NCI-H2227 (cell line): ENCODE measurements at regions not wholly inside any gene's neighbourhood (a gene's known extent, or its start where the extent isn't known, plus 50 kb on each side); places are given as distances from the start of the nearest gene placed in this dataset.

Source experiments
- DNase-seq: peaks from one replicate; lab custom pipeline; 2025; ENCODE audit not compliant: unreplicated experiment; lab: John Stamatoyannopoulos, UW

DNA sequence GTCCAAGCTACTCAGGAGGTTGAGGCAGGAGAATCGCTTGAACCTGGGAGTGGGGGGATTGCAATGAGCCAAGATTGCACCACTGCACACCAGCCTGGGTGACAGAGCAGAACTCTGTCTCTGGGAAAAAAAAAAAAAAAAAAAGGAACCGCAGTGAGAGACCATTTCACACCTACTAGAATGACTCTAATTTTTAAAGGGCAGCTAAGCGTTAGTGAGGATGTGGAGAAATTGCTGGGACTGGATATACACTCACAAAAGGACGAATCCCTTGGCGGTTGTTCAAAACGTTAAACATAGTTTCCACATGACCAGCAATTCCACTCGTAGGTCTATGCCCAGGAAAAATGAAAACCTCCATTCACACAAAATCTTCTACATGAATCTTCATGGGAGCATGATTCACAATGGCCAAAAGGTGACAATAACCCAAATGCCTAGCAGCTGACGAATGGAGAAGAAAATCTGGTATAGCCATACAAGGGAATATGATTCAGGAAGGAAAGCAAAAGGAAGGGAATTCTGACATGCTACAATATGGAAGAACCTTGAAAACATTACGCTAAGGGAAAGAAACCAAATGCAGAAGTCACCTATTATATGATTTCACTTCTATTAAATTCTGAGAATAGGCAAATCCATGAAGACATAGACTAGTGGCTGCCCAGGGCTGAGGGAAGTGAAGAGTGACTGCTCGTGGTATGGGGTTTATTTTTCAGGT lies 127.0 kb downstream of the CHSY1 start:
- no peak for DNase-seq

DNA sequence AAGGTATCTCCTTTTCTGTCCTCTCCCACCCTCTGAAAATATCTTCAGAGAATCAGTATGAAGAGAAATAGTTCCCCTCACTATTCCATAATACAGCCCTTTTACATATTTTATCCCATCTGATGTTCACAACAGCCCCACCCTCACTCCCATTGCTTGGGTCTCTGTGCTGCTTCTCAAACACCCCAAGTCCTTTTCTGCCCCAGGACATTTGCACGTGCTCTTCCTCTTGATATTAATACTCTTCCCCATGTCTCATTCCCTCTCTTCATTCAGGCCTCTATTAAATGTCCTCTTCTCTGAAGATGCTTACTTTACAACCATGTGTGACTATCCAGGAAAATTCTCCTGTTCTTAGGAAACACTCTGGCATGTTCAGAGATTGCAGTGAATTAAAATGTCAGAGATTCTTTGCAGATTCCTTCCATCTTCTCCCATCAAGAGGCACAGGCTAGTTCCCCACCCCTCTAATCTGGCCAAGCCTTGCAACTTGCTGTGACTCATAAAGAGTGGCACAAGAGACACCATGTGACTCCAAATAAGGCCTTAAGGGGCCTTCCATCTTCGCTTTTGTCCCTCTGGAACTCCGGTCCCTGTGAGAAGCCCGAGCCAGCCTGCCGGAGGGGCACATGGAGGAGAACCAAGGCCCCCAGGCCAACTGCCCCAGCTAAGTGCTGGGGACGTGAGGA lies 128.5 kb downstream of the CHSY1 start:
- no peak for DNase-seq

DNA sequence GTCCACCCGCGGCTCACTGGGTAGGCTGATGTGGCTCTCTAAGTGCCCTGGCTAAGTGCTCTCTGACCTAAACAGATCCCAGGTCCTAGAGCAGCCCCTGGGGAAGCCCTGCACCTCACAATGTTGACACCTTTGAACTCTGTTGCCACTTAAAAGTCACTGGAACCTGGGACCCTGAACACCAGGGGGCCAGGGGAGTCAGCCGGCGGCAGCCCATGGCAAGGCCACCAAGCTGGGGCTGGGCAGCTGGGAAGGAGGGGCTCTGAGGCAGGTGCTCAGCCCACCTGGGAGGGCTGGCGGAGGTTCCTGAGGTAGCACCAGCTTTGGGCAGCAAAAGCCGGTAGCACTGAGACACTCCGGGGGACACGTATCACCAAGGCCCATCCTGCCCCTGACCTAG lies 129.0 kb downstream of the CHSY1 start:
- no peak for DNase-seq

DNA sequence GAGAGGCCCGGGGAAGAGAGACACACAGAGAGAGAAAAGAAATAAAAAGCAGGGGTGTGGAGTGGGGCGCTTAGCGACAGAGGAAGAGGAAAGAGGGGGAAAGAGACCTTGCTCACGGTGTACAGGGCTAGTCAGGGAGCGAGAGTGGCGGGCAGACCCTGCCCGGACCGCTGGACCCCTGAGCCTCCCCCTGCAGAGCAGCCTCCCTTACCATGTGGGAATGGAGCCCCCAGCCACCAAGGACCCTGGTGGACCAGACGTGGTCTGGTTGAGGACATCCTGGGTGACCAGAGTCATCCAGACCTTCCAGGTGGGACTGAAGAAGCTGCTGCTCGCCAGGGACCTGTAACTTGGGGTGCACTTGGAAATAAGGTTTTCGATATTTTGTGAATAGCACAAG lies 129.6 kb downstream of the CHSY1 start:
- no peak for DNase-seq

DNA sequence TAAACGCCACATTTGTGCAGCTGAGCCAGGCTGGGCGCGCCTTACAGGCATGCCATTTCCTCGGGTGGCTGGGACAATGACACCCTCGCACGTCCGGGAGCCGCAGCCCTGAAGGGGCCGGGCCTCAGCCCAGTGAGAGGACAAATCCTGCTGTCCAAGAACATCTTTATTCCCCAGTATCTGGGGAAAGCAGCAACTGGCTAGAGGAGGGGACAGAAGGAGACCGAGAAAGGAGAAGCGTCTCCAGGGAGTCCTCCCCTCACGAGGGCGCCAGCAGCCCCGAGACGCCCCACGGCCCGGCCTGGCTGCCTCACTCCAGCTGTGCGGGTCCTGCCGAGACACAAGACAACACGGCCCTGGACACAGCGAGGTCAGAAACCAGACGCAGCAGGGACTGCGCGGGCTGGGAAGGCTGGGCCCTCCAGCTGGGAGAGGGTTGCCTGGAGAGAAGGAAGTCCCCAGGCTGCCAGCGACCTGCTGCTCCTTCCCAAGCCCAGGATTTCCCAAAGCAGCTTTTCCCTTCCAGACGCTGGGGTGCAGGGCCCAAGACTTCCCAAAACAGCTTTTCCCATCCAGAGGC lies 130.2 kb downstream of the CHSY1 start:
- DNase-seq = peak; percentile 12

DNA sequence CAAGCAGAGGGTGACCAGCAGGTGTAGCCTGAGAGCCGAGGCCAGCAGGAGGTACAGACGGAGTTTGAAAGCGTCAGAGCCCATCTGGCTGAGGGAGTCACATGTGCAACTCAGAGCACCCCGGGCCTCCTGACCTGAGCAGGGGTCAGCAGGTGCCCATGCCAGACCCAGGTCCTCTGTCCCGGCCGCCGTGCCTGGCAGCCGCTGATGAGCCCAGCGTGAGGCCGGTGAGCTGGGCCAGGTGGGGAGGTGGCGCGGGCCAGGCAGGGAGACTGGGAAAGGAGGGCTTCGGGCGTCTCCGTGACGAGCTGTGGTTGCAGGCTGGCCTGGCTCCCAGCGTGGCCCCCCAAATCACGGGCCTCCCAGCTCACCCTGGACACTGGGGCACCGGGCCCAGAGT lies 130.9 kb downstream of the CHSY1 start:
- no peak for DNase-seq

DNA sequence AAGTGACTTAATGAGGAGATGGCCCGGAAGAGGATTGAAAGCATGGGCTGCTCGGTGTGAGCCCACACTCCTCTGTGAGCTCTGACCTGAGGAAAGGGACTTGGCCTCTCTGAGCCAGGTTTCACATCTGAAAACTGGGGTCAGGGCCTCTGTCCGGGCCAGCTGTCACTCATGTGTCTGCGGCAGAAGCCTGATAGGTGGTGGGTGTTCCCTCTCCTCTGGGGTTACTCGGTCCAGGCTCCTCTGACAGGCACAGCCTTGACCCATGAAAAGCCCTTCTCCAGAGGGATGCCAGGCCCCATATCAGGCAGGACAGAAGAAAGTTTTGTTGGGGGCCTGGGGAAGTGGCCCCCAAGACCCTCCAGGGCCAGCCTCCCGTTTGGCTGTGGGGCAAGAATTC lies 131.4 kb downstream of the CHSY1 start:
- no peak for DNase-seq
